Tongue (tissue), 1 donor: ENCODE measurements at regions not wholly inside any gene's neighbourhood (a gene's known extent, or its start where the extent isn't known, plus 50 kb on each side); places are given as distances from the start of the nearest gene placed in this dataset.

Experiments
- DNase-seq: peaks from one replicate; pipeline ENCODE4 v3.0.0-alpha.2; 2015

GRCh38 chr1:214823311-214824117 lies 220.5 kb downstream of the CENPF start:
- no peak for DNase-seq

GRCh38 chr1:214824763-214825162 lies 221.8 kb downstream of the CENPF start:
- DNase-seq, result no peak

DNA sequence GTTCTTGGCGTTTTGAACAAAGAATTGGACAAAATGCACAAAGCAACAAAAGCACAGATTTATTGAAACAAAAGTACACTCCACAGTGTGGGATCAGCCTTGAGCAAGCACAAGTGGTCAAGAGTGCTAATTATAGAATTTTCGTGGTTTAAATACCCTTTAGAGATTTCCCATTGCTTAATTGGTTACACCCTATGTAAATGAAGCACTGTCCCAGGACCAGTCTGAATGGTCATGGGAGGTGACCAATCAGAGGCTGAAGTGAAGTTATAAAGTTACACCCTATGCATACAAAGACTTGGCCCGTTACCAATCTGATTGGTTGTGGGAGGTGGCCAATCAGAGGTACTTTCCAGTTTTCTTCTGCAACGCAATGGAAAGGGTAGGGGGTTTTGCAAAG lies 223.6 kb downstream of the CENPF start:
- no peak for DNase-seq

DNA sequence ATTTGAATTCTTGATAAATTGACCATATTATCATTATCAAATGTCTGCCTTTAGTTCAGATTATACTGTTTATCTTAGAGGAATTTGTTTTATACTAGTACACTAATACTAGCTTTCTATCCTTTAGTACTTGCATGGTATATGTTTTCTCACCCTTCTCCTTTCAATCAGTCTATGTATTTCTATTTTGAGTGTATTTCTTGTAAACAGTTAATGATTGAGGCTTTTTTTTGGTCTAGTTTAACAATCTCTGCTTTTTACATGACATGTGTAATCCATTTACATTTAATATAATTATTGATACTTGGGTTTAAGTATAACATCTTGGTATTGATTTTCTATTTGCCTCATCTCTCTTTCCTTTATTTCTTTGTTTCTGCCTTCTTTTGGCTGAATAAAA lies 224.9 kb downstream of the CENPF start:
- DNase-seq, result no peak

DNA sequence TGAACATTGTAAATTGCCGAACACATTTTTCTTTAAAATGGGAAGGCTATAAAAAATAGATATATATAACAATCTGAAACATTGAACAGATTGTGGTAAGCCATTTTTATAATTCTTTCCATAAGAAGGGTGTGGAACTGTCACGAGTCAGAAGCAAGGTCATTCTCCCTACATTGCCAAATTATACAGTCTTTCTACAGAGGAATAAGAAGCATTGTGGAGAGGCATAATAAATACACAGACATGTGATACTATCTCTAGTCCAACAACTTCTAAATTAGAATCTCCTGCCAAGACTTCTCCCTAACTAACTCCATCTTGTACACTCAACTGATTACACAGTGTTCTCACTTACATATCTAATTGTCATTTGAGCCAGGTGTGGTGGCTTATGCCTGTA lies 227.9 kb downstream of the CENPF start:
- DNase-seq, result no peak

GRCh38 chr1:214831956-214832355 lies 229.0 kb downstream of the CENPF start:
- DNase-seq, result no peak

- no peak for DNase-seq
Measured at GRCh38 chr1:214833178-214833756, 230.3 kb downstream of the CENPF start.

DNA sequence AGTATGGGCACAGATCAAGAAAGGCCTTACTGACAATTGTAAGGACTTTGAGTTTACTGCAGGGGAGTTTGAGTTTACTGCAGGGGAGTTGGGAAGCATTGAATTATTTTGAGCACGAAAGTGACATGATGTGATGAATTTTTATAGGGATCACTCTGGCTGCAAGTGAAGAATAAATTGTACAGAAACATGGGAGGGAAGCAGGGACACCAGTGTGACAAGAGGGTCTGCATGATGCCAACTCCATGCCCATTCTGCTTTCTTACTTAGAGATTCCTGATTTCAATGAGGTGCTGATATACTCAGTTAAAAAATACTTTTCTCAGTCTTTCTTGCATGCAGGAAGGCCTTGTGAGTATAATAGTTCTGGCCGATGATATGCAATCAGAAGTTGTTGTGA lies 234.4 kb downstream of the CENPF start:
- DNase-seq, result no peak

- DNase-seq, result no peak
Measured at GRCh38 chr1:214838351-214838750, 235.4 kb downstream of the CENPF start.

DNA sequence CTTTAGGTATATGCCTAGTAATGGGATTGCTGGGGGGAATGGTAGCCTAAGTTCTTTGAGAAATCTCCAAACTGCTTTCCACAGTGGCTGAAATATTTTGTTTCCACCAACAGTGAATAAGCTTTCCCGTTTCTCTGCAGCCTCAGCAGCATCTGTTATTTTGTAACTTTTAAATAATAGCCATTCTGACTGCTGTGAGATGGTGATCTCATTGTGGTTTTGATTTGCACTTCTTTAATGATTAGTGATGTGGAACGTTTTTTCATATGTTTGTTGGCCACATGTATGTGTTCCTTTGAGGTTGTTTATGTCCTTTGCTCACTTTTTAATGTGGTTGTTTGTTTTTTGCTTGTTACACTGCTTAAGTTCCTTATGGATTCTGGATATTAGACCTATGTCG lies 237.4 kb downstream of the CENPF start:
- DNase-seq, result no peak

DNA sequence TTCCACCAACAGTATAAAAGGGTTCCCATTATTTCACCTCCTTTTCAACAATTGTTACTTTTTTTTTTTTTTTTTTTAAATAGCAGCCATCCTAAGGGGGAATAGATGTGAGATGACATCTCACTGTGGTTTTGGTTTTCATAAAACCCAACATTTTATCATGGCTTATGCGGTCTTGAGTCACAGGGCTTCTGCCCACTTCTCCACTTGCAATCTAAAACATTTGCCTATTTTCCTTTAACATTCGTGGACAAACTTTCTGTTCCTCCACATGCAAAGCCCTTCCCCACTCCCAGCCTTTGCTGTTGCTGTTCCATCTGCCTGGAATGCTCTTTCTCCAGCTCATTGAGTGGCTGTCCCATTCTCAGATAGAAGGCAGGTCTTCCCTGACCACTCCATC lies 239.7 kb upstream of the KCNK2 start:
- no peak for DNase-seq

DNA sequence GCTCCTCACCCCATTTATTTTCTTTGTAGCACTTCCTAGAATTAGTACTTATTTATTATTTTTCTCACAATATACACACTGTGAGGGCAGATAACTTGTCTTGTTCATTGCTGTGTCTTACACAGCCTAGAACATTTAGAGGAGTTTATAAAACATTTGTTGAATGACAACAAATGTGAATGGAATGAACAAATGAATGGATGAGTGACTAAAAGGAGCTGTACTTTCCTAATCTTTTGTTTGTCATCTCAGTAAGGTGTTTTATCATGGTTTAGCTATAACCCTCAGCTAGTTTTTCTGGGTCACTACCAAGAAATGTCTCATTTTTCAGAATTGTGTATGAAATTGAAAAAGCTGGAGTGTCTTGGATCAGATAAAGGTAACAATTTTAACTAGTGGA lies 239.3 kb upstream of the KCNK2 start:
- no peak for DNase-seq

GRCh38 chr1:214844319-214844718 lies 238.2 kb upstream of the KCNK2 start:
- no peak for DNase-seq

- DNase-seq, result no peak
Measured at GRCh38 chr1:214846276-214846675, 236.3 kb upstream of the KCNK2 start.

DNA sequence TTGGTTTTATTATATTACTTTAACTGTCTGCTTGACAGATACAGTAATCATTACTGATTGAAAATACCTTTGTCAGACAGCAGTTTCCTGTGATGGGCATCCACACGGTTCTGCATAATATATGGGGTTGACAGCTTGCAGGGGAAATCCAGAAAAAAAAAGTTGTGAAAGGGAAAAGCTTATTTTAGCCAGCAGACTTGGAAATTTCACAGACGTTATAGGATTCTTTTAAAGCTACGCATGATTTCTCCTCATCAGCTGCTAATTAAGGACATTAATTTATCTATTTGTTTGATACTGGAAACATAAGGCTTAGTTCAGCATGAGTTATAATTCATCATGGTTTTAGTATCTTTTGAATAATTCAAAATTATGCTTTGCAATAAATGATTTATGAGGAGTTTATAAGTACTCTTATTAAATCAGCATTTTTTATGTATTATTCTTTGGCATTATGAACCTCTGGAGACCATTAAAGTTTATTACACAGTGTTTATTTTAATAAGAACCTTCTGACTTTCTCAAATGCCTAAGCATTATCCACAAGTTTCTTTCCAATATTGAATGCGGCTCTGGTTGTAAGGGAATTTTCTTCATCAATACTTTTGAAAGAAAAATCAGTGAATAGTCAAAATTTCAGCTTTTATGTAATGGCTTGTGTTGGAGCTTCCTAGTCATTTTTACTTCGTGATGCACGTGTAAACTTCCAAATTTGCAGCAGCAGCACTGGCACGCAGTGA lies 235.3 kb upstream of the KCNK2 start:
- DNase-seq, result no peak

DNA sequence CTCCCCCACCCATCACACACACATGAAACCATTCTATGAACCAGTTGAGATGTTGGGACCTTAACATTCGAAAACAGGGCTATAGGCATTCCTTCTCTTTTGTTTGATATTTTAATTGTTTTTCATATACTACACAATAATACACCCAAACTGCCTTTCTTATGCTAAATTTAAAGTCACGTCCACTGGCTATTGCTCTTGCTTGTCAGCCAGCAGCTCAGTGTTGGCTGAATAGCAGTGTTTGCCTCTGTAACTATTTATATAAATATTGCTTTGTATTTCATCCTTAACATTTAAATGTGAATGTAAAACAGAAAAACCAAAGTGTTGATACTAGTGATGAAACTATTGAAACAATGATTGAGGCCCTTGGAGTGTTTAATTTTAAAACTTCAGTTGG lies 234.4 kb upstream of the KCNK2 start:
- DNase-seq, result no peak

GRCh38 chr1:214850432-214851050 lies 232.0 kb upstream of the KCNK2 start:
- no peak for DNase-seq

GRCh38 chr1:214853340-214853739 lies 229.2 kb upstream of the KCNK2 start:
- DNase-seq, result no peak

GRCh38 chr1:214854126-214854875 lies 228.2 kb upstream of the KCNK2 start:
- no peak for DNase-seq

DNA sequence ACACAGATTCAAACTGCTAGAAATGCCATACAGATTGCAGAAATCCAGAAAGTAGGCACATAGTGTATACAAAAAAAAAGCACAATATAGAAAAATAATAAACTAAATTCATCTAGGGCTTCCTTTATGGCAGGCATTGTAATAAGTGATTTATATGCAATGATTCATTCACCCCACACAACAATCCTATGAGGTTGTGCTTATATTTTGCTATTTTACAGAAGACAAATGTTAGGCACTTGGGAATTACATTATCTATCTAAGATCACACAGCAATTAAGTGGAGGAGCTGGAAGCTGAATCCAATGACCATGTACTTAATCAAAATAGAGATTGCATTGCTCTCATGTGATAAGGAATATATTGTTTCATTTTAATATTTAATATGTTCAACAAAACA lies 225.7 kb upstream of the KCNK2 start:
- DNase-seq, result no peak

- peak; percentile 11 for DNase-seq
Measured at GRCh38 chr1:214857716-214858115, 224.8 kb upstream of the KCNK2 start.

DNA sequence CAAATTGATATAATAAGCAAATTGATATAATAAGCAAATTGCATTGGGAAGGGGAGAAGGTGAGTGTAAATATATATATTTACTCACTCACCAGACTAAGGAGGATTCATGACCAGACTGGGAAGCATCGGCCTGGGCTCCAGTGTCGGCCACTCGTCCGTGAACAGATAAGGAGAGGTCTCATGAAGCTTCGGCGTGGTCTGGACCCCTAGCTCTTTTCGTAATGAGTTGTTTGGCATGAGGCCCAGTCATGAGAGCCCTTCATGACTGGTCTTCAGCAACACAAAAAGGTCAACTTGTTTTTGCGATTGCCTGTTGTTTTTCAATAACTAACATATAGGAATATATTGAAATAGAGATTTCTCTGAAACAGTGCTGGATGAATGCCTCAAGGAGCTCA lies 222.9 kb upstream of the KCNK2 start:
- no peak for DNase-seq
